Fibroblast of lung (primary cell): ENCODE measurements at regions not wholly inside any gene's neighbourhood (a gene's known extent, or its start where the extent isn't known, plus 50 kb on each side); places are given as distances from the start of the nearest gene placed in this dataset.
"Not testable (repeated sequence)": the region's sequence is repeated elsewhere in the genome, so short reads cannot be mapped to it uniquely, and the experiment has no call there.

Experiments
- DNase-seq, 2 donors: peaks; one replicate each; pipeline versions ENCODE4 v3.0.0 to v3.0.0-alpha.2; 2010; ENCODE audit warnings: low read depth in 2 of 2
- H2AFZ ChIP-seq: 2 replicates; pipeline ENCODE4 v1.5.1; 2012; ENCODE audit warnings: low read length, control low read depth, inconsistent platforms
- H3K27ac ChIP-seq: 2 replicates; pipeline ENCODE4 v1.5.1; 2011; ENCODE audit warnings: low read length, control low read depth; ENCODE audit not compliant: insufficient read depth
- H3K27me3 ChIP-seq: 2 replicates; pipeline ENCODE4 v1.5.1; 2011; ENCODE audit warnings: mild to moderate bottlenecking, low read length; ENCODE audit not compliant: control insufficient read depth, insufficient read depth
- H3K36me3 ChIP-seq: 2 replicates; pipeline ENCODE4 v1.5.1; 2011; ENCODE audit warnings: low read length; ENCODE audit not compliant: control insufficient read depth, insufficient read depth
- H3K4me1 ChIP-seq: 2 replicates; pipeline ENCODE4 v1.5.1; 2011; ENCODE audit warnings: low read length; ENCODE audit not compliant: control insufficient read depth, insufficient read depth; ENCODE audit errors: extremely low read depth
- H3K4me2 ChIP-seq: 2 replicates; pipeline ENCODE4 v1.5.1; 2011; ENCODE audit warnings: low read length, control low read depth; ENCODE audit not compliant: insufficient read depth; ENCODE audit errors: extremely low read depth
- H3K4me3 ChIP-seq, 4 experiments: fragments of 200-600 bp in 1 of 4; sonication (generic) in 1 of 4; replicated peaks in 1 of 4; 2 replicates each; pipeline ENCODE4 v1.5.1; 2011 to 2016; ENCODE audit warnings: low read length in 4 of 4, low read depth in 3 of 4, mild to moderate bottlenecking in 3 of 4, control low read depth in 2 of 4, inconsistent platforms in 1 of 4, mixed read lengths in 1 of 4; ENCODE audit not compliant: insufficient read depth in 1 of 4; ENCODE audit errors: control extremely low read depth in 1 of 4
- H3K79me2 ChIP-seq: 2 replicates; pipeline ENCODE4 v1.5.1; 2012; ENCODE audit warnings: mild to moderate bottlenecking, low read length, inconsistent platforms; ENCODE audit not compliant: control insufficient read depth, insufficient read depth
- H3K9ac ChIP-seq: 2 replicates; pipeline ENCODE4 v1.5.1; 2011; ENCODE audit warnings: mild to moderate bottlenecking, low read length, control low read depth; ENCODE audit not compliant: insufficient read depth
- H3K9me3 ChIP-seq: 2 replicates; pipeline ENCODE4 v1.5.1; 2012; ENCODE audit warnings: low read depth, low read length; ENCODE audit not compliant: control insufficient read depth, insufficient read depth
- H4K20me1 ChIP-seq: 2 replicates; pipeline ENCODE4 v1.5.1; 2011; ENCODE audit warnings: low read length; ENCODE audit not compliant: control insufficient read depth, insufficient read depth; ENCODE audit errors: extremely low read depth
- EZH2 ChIP-seq: IDR thresholded peaks from 2 replicates; pipeline ENCODE4 v1.5.1; 2012; ENCODE audit warnings: low read length, control low read depth, mild to moderate bottlenecking; ENCODE audit errors: missing control alignments
- TF ChIP-seq, protein P1 (sequence below), 2 donors: IDR thresholded peaks in 1 of 2; conservative IDR thresholded peaks in 1 of 2; 1 replicate in 1 of 2; 2 replicates in 1 of 2; pipeline ENCODE4 v1.5.1; 2011 to 2012; ENCODE audit warnings: low read length in 2 of 2, control low read depth in 1 of 2, inconsistent platforms in 1 of 2, low read depth in 1 of 2, mild to moderate bottlenecking in 1 of 2

- Histone ChIP-seq H3K36me3 (no peaks in the 10 kb centered on the region), H3K9ac (no peak overlapping the region), H3K9me3 (no peaks in the 10 kb centered on the region), H2AFZ (no peak overlapping the region), H3K4me3 (no peak overlapping the region), H3K79me2 (no peaks in the 10 kb centered on the region), H4K20me1 (no peaks in the 10 kb centered on the region), H3K4me2 (no peak overlapping the region), H3K27ac (no peak overlapping the region), H3K4me1 (no peaks in the 10 kb centered on the region), H3K27me3 (no peaks in the 10 kb centered on the region)
- no peak for DNase-seq
- no peak for TF ChIP-seq EZH2
- TF ChIP-seq, protein P1, sequence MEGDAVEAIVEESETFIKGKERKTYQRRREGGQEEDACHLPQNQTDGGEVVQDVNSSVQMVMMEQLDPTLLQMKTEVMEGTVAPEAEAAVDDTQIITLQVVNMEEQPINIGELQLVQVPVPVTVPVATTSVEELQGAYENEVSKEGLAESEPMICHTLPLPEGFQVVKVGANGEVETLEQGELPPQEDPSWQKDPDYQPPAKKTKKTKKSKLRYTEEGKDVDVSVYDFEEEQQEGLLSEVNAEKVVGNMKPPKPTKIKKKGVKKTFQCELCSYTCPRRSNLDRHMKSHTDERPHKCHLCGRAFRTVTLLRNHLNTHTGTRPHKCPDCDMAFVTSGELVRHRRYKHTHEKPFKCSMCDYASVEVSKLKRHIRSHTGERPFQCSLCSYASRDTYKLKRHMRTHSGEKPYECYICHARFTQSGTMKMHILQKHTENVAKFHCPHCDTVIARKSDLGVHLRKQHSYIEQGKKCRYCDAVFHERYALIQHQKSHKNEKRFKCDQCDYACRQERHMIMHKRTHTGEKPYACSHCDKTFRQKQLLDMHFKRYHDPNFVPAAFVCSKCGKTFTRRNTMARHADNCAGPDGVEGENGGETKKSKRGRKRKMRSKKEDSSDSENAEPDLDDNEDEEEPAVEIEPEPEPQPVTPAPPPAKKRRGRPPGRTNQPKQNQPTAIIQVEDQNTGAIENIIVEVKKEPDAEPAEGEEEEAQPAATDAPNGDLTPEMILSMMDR (conservative IDR thresholded peaks at IDR 0.05 in 1 of 2, IDR thresholded peaks at IDR 0.05 in 1 of 2; ENCODE audit: low read depth in 1 of 2, low read length in 2 of 2): no peak
Measured at GRCh38 chr3:118641608-118642007, 393.0 kb downstream of the IGSF11 start.

GRCh38 chr3:118671192-118671591, 363.5 kb downstream of the IGSF11 start:
- no peak overlapping the region for H2AFZ ChIP-seq
- H3K9me3 ChIP-seq: no peaks in the 10 kb centered on the region
- no peaks in the 10 kb centered on the region for H4K20me1 ChIP-seq
- H3K9ac ChIP-seq: no peak overlapping the region
- H3K27me3 ChIP-seq: no peaks in the 10 kb centered on the region
- no peaks in the 10 kb centered on the region for H3K36me3 ChIP-seq
- H3K79me2 ChIP-seq: no peaks in the 10 kb centered on the region
- H3K27ac ChIP-seq: no peak overlapping the region
- DNase-seq: no peak
- H3K4me3 ChIP-seq: no peak overlapping the region
- no peak for TF ChIP-seq EZH2
- TF ChIP-seq, protein P1 (conservative IDR thresholded peaks at IDR 0.05 in 1 of 2, IDR thresholded peaks at IDR 0.05 in 1 of 2; ENCODE audit: low read depth in 1 of 2, low read length in 2 of 2): no peak
- H3K4me1 ChIP-seq: no peaks in the 10 kb centered on the region
- H3K4me2 ChIP-seq: no peak overlapping the region

- Histone ChIP-seq H3K9ac (no peak overlapping the region), H4K20me1 (no peaks in the 10 kb centered on the region), H3K4me2 (no peak overlapping the region), H3K4me3 (no peak overlapping the region), H3K4me1 (no peaks in the 10 kb centered on the region), H2AFZ (no peak overlapping the region), H3K9me3 (no peaks in the 10 kb centered on the region), H3K79me2 (no peaks in the 10 kb centered on the region), H3K27ac (no peak overlapping the region), H3K27me3 (no peaks in the 10 kb centered on the region), H3K36me3 (no peaks in the 10 kb centered on the region)
- DNase-seq: no peak
- TF ChIP-seq, protein P1 (conservative IDR thresholded peaks at IDR 0.05 in 1 of 2, IDR thresholded peaks at IDR 0.05 in 1 of 2; ENCODE audit: low read depth in 1 of 2, low read length in 2 of 2): no peak
- TF ChIP-seq EZH2: no peak
Measured at GRCh38 chr3:118675305-118675704, 359.3 kb downstream of the IGSF11 start.

DNA sequence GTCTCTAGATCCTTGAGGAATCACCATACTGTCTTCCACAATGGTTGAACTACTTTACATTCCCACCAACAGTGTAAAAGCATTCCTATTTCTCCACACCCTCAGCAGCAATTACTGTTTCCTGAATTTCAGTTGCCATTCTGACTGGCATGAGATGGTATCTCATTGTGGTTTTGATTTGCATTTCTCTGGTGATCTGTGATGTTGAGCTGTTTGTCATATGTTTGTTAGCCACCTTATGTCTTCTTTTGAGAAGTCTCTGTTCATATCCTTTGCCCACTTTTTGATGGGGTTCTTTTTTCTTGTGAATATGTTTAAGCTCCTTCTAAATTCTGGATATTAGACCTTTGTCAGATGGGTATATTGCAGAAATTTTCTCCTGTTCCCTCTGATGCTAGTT, 356.0 kb downstream of the IGSF11 start:
- not testable (repeated sequence) for H3K36me3 ChIP-seq, H3K4me3 ChIP-seq

More for the DNA sequence above, 356.0 kb downstream of the IGSF11 start:
- H3K27me3 ChIP-seq, H3K4me1 ChIP-seq, H3K27ac ChIP-seq, H4K20me1 ChIP-seq, H3K9ac ChIP-seq, H2AFZ ChIP-seq, H3K79me2 ChIP-seq, DNase-seq, H3K9me3 ChIP-seq, H3K4me2 ChIP-seq: not testable (repeated sequence)
